ENCODE measurements at regions not wholly inside any gene's neighbourhood (a gene's known extent, or its start where the extent isn't known, plus 50 kb on each side); places are given as distances from the start of the nearest gene placed in this dataset.

DNA sequence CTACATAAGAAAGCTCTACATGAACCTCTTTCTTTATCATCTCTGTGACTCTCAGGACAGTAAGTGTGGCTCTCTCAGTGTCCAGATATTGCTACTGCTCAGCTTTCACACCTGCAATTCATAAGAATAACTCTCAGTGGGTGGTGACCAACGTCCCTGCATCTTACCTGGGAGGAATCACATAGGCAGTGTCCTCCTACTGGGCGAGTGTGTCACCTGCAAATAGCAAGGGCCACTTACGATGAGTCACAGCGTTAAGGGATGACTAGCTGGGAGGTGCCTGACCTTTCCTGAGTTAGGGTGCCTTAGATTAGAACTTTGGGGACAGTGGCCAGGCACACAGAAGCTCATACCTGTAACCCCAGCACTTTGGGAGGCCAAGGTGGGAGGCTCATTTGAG, 90.8 kb upstream of the C3orf80 start:
- no peaks in the 10 kb centered on the region for H3K4me1 ChIP-seq
- H3K9me3 ChIP-seq: no peaks in the 10 kb centered on the region
- intact Hi-C loops (cut with DNase I; ENCODE audit: low total_unique reads): no loop called here
- H3K27me3 ChIP-seq: no peaks in the 10 kb centered on the region
- no peak overlapping the region for H3K27ac ChIP-seq
- 90 to 93% methylated on average over 4 of the region's 4 CpGs for WGBS, 2 donors
- H3K4me3 ChIP-seq: no peak overlapping the region
- H3K36me3 ChIP-seq (ENCODE audit: low read depth, missing control alignments): no peaks in the 10 kb centered on the region
- no peak for TF ChIP-seq POLR2A (IDR thresholded peaks at IDR 0.05)
- TF ChIP-seq, protein P1, sequence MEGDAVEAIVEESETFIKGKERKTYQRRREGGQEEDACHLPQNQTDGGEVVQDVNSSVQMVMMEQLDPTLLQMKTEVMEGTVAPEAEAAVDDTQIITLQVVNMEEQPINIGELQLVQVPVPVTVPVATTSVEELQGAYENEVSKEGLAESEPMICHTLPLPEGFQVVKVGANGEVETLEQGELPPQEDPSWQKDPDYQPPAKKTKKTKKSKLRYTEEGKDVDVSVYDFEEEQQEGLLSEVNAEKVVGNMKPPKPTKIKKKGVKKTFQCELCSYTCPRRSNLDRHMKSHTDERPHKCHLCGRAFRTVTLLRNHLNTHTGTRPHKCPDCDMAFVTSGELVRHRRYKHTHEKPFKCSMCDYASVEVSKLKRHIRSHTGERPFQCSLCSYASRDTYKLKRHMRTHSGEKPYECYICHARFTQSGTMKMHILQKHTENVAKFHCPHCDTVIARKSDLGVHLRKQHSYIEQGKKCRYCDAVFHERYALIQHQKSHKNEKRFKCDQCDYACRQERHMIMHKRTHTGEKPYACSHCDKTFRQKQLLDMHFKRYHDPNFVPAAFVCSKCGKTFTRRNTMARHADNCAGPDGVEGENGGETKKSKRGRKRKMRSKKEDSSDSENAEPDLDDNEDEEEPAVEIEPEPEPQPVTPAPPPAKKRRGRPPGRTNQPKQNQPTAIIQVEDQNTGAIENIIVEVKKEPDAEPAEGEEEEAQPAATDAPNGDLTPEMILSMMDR (IDR thresholded peaks at IDR 0.05): no peak
- DNase-seq: no peak

DNA sequence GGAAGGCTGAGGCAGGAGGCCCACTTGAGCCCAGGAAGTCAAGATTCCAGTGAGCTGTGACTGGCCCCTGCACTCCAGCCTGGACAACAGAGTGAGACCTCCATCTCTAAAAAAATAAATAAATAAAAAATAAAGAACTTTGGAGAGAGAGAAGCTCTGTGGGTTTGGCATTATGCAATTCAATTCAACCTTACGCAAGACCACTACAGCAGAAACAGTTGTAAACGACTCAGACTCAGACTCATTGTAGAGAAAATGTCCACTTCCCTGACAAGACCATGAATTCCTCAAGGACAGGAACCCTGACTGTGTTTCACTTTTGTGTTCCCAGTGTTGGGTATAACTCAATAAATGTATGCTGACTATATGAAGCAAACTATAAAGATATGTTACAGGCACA, 90.3 kb upstream of the C3orf80 start:
- no peaks in the 10 kb centered on the region for H3K4me1 ChIP-seq
- H3K27ac ChIP-seq: no peak overlapping the region
- TF ChIP-seq POLR2A (IDR thresholded peaks at IDR 0.05): no peak
- TF ChIP-seq, protein P1 (IDR thresholded peaks at IDR 0.05): no peak
- intact Hi-C loops (cut with DNase I; ENCODE audit: low total_unique reads): no loop called here
- no peak overlapping the region for H3K4me3 ChIP-seq
- H3K36me3 ChIP-seq (ENCODE audit: low read depth, missing control alignments): no peaks in the 10 kb centered on the region
- no peak for DNase-seq
- no peaks in the 10 kb centered on the region for H3K9me3 ChIP-seq
- 77 to 85% methylated on average over 2 of the region's 2 CpGs for WGBS, 2 donors
- no peaks in the 10 kb centered on the region for H3K27me3 ChIP-seq

DNA sequence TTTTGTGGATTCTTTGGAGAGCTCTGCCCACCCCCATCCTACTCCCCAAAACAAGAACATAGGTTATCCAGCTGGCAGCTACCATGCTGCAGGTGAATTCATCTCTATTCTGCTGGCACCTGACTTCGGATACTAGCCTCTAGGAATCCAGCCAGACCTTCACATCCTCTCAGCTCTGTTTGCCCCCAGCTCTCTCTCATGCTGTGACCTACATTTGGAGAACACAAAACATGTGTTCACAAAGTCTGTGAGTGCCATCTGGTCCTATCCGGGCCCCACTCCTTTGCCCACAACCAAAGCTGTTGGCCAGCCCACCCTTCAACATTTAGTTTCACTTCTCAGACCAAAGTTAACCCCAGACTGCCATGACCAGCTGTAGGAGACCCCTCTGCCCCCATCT, 89.4 kb upstream of the C3orf80 start:
- 62 to 92% methylated on average over 2 of the region's 2 CpGs for WGBS, 2 donors
- H3K4me1 ChIP-seq: no peaks in the 10 kb centered on the region
- H3K9me3 ChIP-seq: no peaks in the 10 kb centered on the region
- intact Hi-C loops (cut with DNase I; ENCODE audit: low total_unique reads): no loop called here
- H3K27ac ChIP-seq: no peak overlapping the region
- no peaks in the 10 kb centered on the region for H3K27me3 ChIP-seq
- no peak for DNase-seq
- H3K36me3 ChIP-seq (ENCODE audit: low read depth, missing control alignments): no peaks in the 10 kb centered on the region
- TF ChIP-seq POLR2A (IDR thresholded peaks at IDR 0.05): no peak
- TF ChIP-seq, protein P1 (IDR thresholded peaks at IDR 0.05): no peak
- no peak overlapping the region for H3K4me3 ChIP-seq

DNA sequence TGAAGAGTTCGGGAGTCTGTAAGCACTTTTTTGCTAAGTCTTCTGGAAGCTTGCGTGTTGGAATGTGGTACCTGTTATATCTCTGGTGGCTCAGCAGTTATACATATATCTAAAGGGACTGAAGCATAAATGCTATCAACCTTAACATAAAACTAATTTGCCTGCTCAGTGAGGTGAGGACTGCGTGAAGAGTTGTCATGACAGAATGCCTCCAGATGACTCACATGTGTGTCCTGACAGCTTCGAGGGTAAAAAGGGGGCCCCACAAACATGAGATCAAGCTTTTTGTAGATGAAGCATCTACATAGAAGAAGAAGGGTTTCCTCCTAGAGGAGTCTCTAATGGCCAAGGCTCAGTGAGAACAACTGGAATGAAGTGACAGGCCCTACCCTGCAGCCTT, 88.8 kb upstream of the C3orf80 start:
- DNase-seq: no peak
- Histone ChIP-seq H3K27me3 (no peaks in the 10 kb centered on the region), H3K9me3 (no peaks in the 10 kb centered on the region), H3K27ac (no peak overlapping the region), H3K4me3 (no peak overlapping the region), H3K36me3 (ENCODE audit: low read depth, missing control alignments) (no peaks in the 10 kb centered on the region), H3K4me1 (no peaks in the 10 kb centered on the region)
- intact Hi-C loops (cut with DNase I; ENCODE audit: low total_unique reads): no loop called here
- WGBS, 2 donors: 92 to 94% methylated on average over 4 of the region's 4 CpGs
- TF ChIP-seq, protein P1 (IDR thresholded peaks at IDR 0.05): no peak
- TF ChIP-seq POLR2A (IDR thresholded peaks at IDR 0.05): no peak

DNA sequence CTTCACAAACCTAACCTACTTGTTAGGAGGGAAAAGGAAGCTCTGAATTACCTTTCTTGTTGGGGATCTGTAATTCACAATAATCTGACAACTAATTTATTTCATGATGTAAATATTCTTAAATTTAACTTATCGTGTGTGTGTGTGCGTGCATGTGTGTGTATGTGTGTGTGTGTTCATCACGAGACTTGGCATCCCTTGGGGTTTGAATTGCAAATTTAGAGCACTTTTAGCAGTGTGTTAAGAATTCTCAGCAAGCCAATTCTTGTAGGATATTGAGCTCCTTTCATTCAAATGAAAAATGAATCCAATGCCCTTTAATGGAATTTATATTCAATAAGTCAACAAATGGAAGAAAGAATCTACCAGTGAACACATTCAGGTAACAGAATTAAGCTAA, 85.9 kb upstream of the C3orf80 start:
- intact Hi-C loops (cut with DNase I; ENCODE audit: low total_unique reads): no loop called here
- Histone ChIP-seq H3K36me3 (ENCODE audit: low read depth, missing control alignments) (no peaks in the 10 kb centered on the region), H3K27ac (no peak overlapping the region), H3K27me3 (no peaks in the 10 kb centered on the region), H3K9me3 (no peaks in the 10 kb centered on the region), H3K4me3 (no peak overlapping the region), H3K4me1 (no peaks in the 10 kb centered on the region)
- no peak for DNase-seq
- TF ChIP-seq, protein P1 (IDR thresholded peaks at IDR 0.05): no peak
- TF ChIP-seq POLR2A (IDR thresholded peaks at IDR 0.05): no peak
- WGBS, 2 donors: 83 to 91% methylated on average over 3 of the region's 3 CpGs
